NCI-H460 (cell line): ENCODE measurements at regions not wholly inside any gene's neighbourhood (a gene's known extent, or its start where the extent isn't known, plus 50 kb on each side); places are given as distances from the start of the nearest gene placed in this dataset.

ENCODE experiments used
- DNase-seq: peaks from one replicate; pipeline ENCODE4 v3.0.0-alpha.2; 2016; ENCODE audit warnings: low read depth; ENCODE audit errors: extremely low read depth

GRCh38 chr4:19455196-19455595 lies 796.5 kb upstream of the SLIT2 start:
- DNase-seq, result no peak

DNA sequence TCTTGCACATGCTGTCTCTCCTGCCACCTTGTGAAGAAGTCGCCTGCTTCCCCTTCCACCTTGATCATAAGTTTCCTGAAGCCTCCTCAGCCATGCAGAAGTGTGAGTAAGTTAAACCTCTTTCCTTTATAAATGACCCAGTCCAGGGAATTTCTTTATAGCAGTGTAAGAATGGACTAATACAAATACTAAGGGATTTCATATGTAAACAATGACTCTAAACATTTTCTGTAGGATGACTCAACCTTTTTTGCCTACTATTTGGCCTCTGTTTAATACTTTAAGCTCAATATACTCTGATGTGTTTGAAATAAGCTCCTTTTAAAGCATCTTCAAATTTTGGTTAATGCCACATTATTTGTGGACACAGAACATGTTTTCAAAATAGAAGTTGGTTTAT lies 813.5 kb upstream of the SLIT2 start:
- no peak for DNase-seq

DNA sequence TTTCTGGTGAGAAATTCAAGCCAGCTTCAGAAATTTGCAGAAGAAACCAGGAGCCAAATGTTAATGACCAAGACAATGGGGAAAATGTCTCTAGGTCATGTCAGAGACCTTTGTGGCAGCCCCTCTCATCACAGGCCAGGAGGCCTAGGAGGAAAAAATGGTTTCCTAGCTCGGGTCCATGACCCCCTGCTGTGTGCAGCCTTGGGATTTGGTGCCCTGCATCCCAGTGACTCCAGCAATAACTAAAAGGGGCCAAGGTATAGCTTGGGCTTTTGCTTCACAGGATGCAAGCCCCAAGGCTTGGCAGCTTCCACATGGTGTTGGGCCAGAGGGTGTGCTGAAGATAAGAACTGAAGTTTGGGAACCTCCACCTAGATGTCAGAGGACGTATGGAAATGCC lies 814.7 kb upstream of the SLIT2 start:
- no peak for DNase-seq

DNA sequence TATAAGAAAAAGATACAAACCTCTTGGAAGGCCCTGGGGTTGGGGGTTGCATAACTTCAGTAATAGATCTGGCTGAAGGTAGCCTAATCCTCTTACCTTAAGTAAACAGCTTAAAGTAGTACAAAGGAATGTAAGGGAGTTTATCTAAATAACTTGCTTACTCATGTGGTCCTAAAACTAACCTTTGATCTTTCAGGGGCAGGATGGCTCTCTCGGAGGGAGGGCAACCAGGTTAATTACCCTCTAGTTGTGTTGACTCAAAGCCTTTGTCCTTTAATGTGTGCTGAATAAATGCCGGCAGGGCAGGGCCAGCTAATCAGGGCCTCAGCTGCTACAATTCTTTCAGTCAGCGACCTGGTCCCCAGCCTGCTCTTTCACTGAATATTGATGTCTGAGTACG lies 822.0 kb upstream of the SLIT2 start:
- no peak for DNase-seq

- DNase-seq, result no peak
Measured at GRCh38 chr4:19425146-19425545, 826.6 kb upstream of the SLIT2 start.

- no peak for DNase-seq
Measured at GRCh38 chr4:19417256-19417655, 834.4 kb upstream of the SLIT2 start.

DNA sequence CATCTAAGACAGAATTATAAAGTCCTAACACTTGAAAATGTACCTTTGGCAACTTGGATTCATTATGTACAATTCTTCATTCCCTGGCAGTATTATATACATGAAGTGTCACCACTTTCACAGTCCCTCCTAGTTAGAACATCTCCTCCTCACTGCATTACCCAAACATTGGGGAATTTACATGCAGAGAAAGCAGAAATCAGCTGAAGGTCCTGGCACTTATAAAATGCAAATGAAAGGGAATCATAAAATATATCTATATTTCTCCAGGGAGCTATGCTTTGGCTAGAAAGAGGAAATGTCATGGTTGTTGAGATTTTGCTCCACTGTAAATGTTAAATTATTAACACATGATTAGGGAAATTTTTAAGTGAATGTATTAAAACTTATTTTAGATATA lies 835.6 kb upstream of the SLIT2 start:
- DNase-seq, result no peak

DNA sequence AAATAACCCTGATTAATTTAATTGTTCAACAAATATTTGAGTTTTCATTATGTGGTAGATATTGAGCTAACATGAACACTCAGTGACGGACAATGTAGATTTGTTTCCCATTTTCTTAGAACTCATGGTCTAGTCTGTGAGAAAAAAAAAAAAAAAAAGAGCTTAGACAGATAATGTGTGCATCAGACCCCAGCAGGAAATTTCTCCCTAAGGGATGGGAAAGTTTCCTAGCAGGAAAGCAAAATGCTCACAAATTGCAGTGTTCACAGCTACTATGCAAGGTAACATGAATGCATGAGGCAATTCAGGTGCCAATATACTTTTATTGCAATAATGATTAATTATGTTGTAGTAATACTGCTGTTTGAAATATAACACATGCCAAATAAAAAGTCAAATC lies 843.2 kb upstream of the SLIT2 start:
- no peak for DNase-seq

DNA sequence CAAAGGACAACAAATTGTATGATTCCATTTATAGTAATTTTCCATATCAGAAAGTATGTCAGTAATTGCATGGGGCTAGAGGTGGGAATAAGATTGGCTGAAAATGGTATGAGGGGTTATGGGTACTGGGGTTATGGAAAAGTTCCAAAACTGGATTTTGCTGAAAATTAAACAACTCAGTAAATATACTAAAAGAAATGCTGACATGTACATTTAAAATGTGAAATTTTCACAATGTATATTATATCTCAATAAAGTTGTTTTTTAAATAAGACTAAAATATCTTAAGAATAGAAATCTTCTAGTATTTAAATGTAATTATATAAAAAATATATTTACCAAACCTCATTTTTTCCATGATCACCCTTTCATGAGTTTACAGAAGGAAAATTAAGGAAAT lies 844.9 kb upstream of the SLIT2 start:
- DNase-seq, result no peak

- DNase-seq, result no peak
Measured at GRCh38 chr4:19403786-19404370, 847.8 kb upstream of the SLIT2 start.

- DNase-seq, result no peak
Measured at GRCh38 chr4:19402581-19403065, 849.1 kb upstream of the SLIT2 start.

GRCh38 chr4:19401301-19402080 lies 850.2 kb upstream of the SLIT2 start:
- no peak for DNase-seq

DNA sequence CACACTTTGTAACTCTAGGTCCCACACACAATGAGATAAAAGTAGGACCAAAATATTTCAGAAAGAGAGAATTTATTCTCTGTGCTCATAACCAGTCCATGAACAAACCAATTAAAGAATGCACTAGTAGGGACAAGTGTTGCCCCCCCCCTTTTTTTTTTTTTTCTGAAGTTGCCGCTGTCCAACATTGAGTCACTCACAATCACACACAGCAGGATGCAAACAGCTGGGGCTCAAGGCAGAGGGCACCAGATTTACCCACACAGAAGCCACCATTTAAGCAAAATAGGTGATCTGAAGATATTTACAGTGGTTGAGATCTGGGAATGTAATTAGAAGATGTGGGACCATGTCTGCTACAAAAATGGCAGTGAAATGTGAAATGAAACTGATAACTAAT lies 850.9 kb upstream of the SLIT2 start:
- DNase-seq, result no peak

GRCh38 chr4:19399001-19399400 lies 852.7 kb upstream of the SLIT2 start:
- no peak for DNase-seq

DNA sequence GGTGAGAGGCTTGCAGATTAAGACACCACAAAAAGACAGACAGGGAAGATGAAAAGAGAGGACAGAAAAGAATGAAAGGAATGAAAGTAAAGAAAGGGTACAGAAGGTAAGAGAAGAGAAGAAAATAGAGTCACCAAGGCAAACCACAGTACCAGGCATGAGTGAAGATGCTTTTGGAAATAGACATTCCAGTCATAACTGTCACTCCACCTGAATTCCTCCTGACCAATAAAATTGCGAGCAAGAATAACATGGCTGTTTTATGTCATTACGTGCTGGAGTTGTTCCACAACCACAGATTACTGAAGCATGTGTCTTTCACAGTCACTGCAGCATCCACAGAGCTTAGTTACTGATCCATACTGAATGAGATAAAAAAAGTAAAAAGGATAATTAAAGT lies 864.9 kb upstream of the SLIT2 start:
- DNase-seq, result no peak

- no peak for DNase-seq
Measured at GRCh38 chr4:19382993-19383756, 868.5 kb upstream of the SLIT2 start.

DNA sequence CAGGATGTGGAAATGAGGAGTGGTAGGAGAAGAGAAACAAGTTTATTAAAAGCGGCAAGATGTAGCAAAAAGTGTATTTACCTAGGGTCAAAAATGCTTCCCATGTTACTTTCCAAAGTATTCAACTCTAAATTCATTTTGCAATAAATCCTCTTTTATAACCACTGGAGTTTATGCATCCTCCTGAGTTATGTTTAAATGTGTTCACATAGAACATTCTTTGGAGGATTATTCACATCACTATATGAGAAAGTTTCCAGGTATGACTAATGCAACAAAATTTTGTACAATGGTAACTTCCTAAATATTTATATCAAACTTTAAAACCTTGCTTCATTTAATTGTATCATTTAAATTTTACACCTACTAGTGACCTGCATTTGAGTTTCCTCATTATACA lies 870.6 kb upstream of the SLIT2 start:
- no peak for DNase-seq

DNA sequence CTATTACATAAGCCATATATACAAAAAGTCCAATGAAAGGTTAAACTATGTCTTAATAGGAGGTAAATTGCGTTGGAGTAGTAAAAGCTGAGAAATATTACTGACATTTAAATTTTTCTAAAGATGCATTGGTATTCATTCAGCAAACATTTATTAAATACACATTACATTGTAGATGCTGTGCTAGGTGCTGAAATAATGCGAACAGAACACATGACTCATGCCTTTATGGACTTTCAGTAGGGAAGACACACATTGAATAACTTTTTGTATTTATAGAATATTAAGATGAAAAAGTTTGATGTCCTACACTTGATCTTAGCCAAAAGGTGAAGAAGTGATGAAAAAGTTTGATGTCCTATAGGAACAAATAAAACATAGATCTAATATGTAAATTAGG lies 871.1 kb upstream of the SLIT2 start:
- no peak for DNase-seq

DNA sequence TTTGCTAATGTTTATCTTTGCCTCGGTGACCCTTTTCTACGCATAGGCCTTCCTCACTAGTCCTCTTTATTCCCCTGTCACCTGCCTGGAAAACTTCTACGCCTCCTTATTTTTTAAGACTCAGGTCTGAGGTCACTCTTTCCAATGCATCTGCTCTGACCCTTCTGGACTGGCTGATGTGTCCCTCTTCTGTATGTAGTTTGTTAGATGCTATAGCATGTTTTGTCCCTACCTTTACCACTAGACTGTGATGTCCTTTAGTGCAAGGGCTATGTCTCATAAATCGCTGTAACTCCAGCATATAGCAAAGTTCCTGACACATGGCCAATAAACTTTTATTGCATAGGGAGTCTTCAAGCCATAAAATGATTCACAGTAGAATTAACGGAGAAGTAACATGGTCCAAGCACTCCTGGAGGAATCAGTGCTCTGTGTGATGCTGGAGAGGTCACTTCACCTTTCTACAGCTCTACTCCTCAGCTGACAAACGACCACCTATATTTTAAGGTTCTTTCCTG lies 872.5 kb upstream of the SLIT2 start:
- DNase-seq, result no peak

- DNase-seq, result no peak
Measured at GRCh38 chr4:19375931-19376330, 875.8 kb upstream of the SLIT2 start.

DNA sequence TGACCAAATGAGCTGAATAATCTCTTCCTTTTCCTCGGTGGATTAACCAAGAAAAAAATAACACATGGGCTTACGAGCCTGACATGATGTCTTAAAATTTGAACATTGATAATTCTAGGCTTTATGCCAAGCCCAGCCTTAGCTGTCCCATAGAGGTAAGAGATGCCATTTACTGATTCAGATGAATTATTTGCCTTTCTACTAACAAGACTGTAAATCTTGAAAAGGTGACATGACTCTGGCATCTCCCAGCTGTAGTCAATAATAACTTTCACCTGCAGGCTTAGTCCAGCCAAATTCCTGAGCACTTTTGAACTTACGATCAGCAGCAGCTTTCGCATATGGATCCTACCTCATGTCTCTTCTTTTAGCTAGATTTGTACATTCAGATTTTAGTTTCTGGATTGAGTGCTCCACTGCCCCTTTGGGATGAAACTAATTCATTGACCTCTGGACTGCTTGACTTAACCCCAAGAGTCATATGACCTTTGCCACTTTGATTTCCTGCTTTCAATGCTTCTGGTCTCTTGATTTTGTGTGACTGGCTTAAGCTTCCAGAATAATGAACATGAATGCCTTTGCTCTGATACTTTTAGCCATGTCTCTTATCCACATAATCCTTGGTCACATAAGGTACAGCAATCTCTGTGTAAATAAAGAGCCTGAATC lies 876.4 kb upstream of the SLIT2 start:
- no peak for DNase-seq
